ENCODE measurements at regions not wholly inside any gene's neighbourhood (a gene's known extent, or its start where the extent isn't known, plus 50 kb on each side); places are given as distances from the start of the nearest gene placed in this dataset.

GRCh38 chr11:115765803-115766239 is 261.6 kb upstream of the CADM1 start:
- no peaks in the 10 kb centered on the region for H3K36me3 ChIP-seq (ENCODE audit: control insufficient read depth, insufficient read depth, low read length)
- H3K4me3 ChIP-seq (replicated peaks; ENCODE audit: low read depth, low read length): no peak overlapping the region
- DNase-seq (ENCODE audit: extremely low read depth, insufficient read length): no peak
- TF ChIP-seq, protein P1, sequence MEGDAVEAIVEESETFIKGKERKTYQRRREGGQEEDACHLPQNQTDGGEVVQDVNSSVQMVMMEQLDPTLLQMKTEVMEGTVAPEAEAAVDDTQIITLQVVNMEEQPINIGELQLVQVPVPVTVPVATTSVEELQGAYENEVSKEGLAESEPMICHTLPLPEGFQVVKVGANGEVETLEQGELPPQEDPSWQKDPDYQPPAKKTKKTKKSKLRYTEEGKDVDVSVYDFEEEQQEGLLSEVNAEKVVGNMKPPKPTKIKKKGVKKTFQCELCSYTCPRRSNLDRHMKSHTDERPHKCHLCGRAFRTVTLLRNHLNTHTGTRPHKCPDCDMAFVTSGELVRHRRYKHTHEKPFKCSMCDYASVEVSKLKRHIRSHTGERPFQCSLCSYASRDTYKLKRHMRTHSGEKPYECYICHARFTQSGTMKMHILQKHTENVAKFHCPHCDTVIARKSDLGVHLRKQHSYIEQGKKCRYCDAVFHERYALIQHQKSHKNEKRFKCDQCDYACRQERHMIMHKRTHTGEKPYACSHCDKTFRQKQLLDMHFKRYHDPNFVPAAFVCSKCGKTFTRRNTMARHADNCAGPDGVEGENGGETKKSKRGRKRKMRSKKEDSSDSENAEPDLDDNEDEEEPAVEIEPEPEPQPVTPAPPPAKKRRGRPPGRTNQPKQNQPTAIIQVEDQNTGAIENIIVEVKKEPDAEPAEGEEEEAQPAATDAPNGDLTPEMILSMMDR (IDR thresholded peaks at IDR 0.05; ENCODE audit: insufficient read depth, low read length, poor library complexity, severe bottlenecking): no peak
- H3K27me3 ChIP-seq (replicated peaks; ENCODE audit: control insufficient read depth, insufficient read depth, low read length): no peaks in the 10 kb centered on the region; the same call in 1 of the 2 replicates

- no peaks in the 10 kb centered on the region for H3K36me3 ChIP-seq (ENCODE audit: control insufficient read depth, insufficient read depth, low read length)
- no peak overlapping the region for H3K4me3 ChIP-seq (replicated peaks; ENCODE audit: low read depth, low read length)
- DNase-seq (ENCODE audit: extremely low read depth, insufficient read length): no peak
- TF ChIP-seq, protein P1 (IDR thresholded peaks at IDR 0.05; ENCODE audit: insufficient read depth, low read length, poor library complexity, severe bottlenecking): no peak
- no peaks in the 10 kb centered on the region; the same call in 1 of the 2 replicates for H3K27me3 ChIP-seq (replicated peaks; ENCODE audit: control insufficient read depth, insufficient read depth, low read length)
Measured at GRCh38 chr11:115764176-115764575, 260.0 kb upstream of the CADM1 start.

DNA sequence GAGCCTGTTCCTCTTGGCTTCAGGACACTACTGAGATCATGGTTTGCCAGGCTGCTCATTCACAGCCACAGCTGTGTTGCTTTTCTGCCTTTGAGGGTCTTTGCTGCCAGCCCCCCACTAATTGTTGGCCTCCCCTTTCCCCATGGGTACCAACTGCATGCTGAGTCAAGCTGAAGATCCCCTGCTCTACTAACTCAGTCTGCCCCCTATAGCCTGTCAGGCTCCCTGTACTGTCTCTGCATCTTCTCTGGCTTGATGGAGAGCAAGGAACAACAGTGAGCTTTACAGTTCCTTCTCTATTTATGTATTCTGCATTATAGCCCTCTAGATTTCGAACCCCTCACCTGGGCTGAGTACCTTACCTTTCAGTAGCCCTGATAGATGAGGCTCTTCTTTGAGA is 257.6 kb upstream of the CADM1 start:
- Histone ChIP-seq H3K4me3 (replicated peaks; ENCODE audit: low read depth, low read length) (no peak overlapping the region), H3K36me3 (ENCODE audit: control insufficient read depth, insufficient read depth, low read length) (no peaks in the 10 kb centered on the region), H3K27me3 (replicated peaks; ENCODE audit: control insufficient read depth, insufficient read depth, low read length) (peaks cover 2% of the 10 kb centered on the region; the same call in 1 of the 2 replicates)
- TF ChIP-seq, protein P1 (IDR thresholded peaks at IDR 0.05; ENCODE audit: insufficient read depth, low read length, poor library complexity, severe bottlenecking): no peak
- no peak for DNase-seq (ENCODE audit: extremely low read depth, insufficient read length)

- Histone ChIP-seq H3K27me3 (replicated peaks; ENCODE audit: control insufficient read depth, insufficient read depth, low read length) (peaks cover 2% of the 10 kb centered on the region; the same call in 1 of the 2 replicates), H3K4me3 (replicated peaks; ENCODE audit: low read depth, low read length) (no peak overlapping the region), H3K36me3 (ENCODE audit: control insufficient read depth, insufficient read depth, low read length) (no peaks in the 10 kb centered on the region)
- no peak for DNase-seq (ENCODE audit: extremely low read depth, insufficient read length)
- TF ChIP-seq, protein P1 (IDR thresholded peaks at IDR 0.05; ENCODE audit: insufficient read depth, low read length, poor library complexity, severe bottlenecking): no peak
Measured at GRCh38 chr11:115761348-115761747, 257.1 kb upstream of the CADM1 start.

DNA sequence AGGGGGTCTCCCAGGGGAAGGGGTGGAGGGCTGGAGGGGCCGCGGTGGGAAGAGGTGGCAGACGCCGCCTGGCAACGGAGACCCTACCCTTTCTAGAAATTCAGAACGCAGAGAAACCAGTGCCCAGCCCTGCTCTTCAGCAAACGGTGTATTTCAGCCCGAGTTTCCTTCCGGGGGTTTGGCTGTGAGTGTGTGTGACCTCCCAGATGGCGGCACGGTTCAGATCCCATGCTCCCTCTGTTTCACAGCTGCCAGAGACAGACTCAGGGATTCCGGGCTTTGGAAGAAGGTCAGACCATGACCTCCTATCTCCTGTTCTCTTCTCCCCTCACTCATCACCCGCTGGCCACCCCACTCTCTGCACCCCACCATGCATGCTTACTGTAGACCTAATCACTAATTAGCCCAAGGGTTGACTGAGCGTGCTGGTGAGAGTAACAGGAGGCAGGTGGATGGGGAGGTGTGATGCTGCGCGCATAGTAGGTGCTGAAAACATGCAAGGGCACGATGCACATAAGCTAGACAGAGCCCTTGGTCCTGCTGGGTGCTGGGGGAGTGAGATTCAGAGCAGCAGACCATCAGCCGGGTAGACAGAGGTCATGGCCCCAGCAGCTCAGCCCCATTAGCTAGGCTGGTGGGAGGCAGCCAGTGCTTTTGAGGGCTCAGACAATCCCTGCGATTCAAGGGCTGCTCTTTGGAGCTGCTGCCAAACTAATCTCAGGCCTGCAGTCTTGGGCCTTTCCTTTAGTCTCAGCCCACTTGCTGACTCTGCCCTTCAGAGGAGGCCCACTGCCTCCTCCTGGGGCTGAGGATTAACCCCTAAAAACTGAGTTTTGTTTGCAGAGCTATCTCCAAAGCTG is 256.5 kb upstream of the CADM1 start:
- TF ChIP-seq, protein P1 (IDR thresholded peaks at IDR 0.05; ENCODE audit: insufficient read depth, low read length, poor library complexity, severe bottlenecking): no peak
- H3K4me3 ChIP-seq (replicated peaks; ENCODE audit: low read depth, low read length): no peak overlapping the region
- no peaks in the 10 kb centered on the region for H3K36me3 ChIP-seq (ENCODE audit: control insufficient read depth, insufficient read depth, low read length)
- H3K27me3 ChIP-seq (replicated peaks; ENCODE audit: control insufficient read depth, insufficient read depth, low read length): peaks cover 2% of the 10 kb centered on the region; the same call in 1 of the 2 replicates
- DNase-seq (ENCODE audit: extremely low read depth, insufficient read length): no peak
